Hepatocyte (in vitro differentiated cells): ENCODE measurements at regions not wholly inside any gene's neighbourhood (a gene's known extent, or its start where the extent isn't known, plus 50 kb on each side); places are given as distances from the start of the nearest gene placed in this dataset.

Experiments used
- CTCF ChIP-seq: fragments of 200-600 bp; sonication (generic); IDR thresholded peaks from 2 replicates; pipeline ENCODE4 v1.5.1; 2016; ENCODE audit warnings: antibody characterized with exemption, mild to moderate bottlenecking; ENCODE audit not compliant: poor library complexity
- EZH2 ChIP-seq: fragments of 200-600 bp; sonication (generic); IDR thresholded peaks from 2 replicates; pipeline ENCODE4 v1.6.1; 2016; ENCODE audit warnings: antibody characterized with exemption, mild to moderate bottlenecking, borderline replicate concordance
- EZH2phosphoT487 ChIP-seq: fragments of 200-600 bp; sonication (generic); IDR thresholded peaks from one replicate; pipeline ENCODE4 v1.6.1; 2018; ENCODE audit warnings: antibody characterized with exemption, mild to moderate bottlenecking, low read depth, moderate library complexity; ENCODE audit not compliant: unreplicated experiment, severe bottlenecking

GRCh38 chr6:122028933-122029522, 370.4 kb upstream of the HSF2 start:
- TF ChIP-seq CTCF, result no peak
- no peak for TF ChIP-seq EZH2
- TF ChIP-seq EZH2phosphoT487, result no peak
